ENCODE measurements at regions not wholly inside any gene's neighbourhood (a gene's known extent, or its start where the extent isn't known, plus 50 kb on each side); places are given as distances from the start of the nearest gene placed in this dataset.
A peak's percentile ranks its signal among the peaks of the same experiment; 100 is the strongest.

GRCh38 chr3:153572165-153572564 lies 410.1 kb downstream of the RAP2B start:
- H3K36me3 ChIP-seq (replicated peaks; ENCODE audit: insufficient read depth, low read depth): no peaks in the 10 kb centered on the region
- H3K79me2 ChIP-seq: no peaks in the 10 kb centered on the region
- H3K4me3 ChIP-seq: no peak overlapping the region
- peak overlapping the region; percentile 35 for H3K27ac ChIP-seq
- H3K9me3 ChIP-seq (ENCODE audit: low read depth): no peaks in the 10 kb centered on the region
- no peaks in the 10 kb centered on the region for H3K27me3 ChIP-seq
- TF ChIP-seq CTCF (IDR thresholded peaks at IDR 0.05; ENCODE audit: poor library complexity) (no peak), EZH2 (IDR thresholded peaks at IDR 0.05; ENCODE audit: borderline replicate concordance) (no peak), EZH2phosphoT487 (IDR thresholded peaks at IDR 0.05; ENCODE audit: low read depth, severe bottlenecking, unreplicated experiment) (no peak)
- no peak overlapping the region for H3K4me2 ChIP-seq
- DNase-seq (ENCODE audit: low spot score): no peak
- H4K20me1 ChIP-seq (ENCODE audit: insufficient read depth, poor library complexity, severe bottlenecking): no peaks in the 10 kb centered on the region
- 76% methylated on average over 3 of the region's 3 CpGs for WGBS (ENCODE audit: low lambda C conversion rate, missing lambda C conversion rate)
- H3K4me1 ChIP-seq (ENCODE audit: insufficient read depth): peaks cover 12% of the 10 kb centered on the region
- H2AFZ ChIP-seq: no peak overlapping the region
- no peaks in the 10 kb centered on the region for H3K9me2 ChIP-seq (replicated peaks; ENCODE audit: insufficient read depth)

- Histone ChIP-seq H3K9me3 (ENCODE audit: low read depth) (no peaks in the 10 kb centered on the region), H3K9me2 (replicated peaks; ENCODE audit: insufficient read depth) (no peaks in the 10 kb centered on the region), H4K20me1 (ENCODE audit: insufficient read depth, poor library complexity, severe bottlenecking) (no peaks in the 10 kb centered on the region), H3K27me3 (no peaks in the 10 kb centered on the region), H2AFZ (peak overlapping the region; percentile 6), H3K27ac (peak overlapping the region; percentile 35), H3K4me2 (peak overlapping the region; percentile 19), H3K4me3 (no peak overlapping the region), H3K79me2 (no peaks in the 10 kb centered on the region), H3K36me3 (replicated peaks; ENCODE audit: insufficient read depth, low read depth) (no peaks in the 10 kb centered on the region), H3K4me1 (ENCODE audit: insufficient read depth) (peaks cover 12% of the 10 kb centered on the region)
- WGBS (ENCODE audit: low lambda C conversion rate, missing lambda C conversion rate): 59% methylated on average over 2 of the region's 2 CpGs
- peak; percentile 31 for DNase-seq (ENCODE audit: low spot score)
- TF ChIP-seq EZH2 (IDR thresholded peaks at IDR 0.05; ENCODE audit: borderline replicate concordance) (no peak), CTCF (IDR thresholded peaks at IDR 0.05; ENCODE audit: poor library complexity) (no peak), EZH2phosphoT487 (IDR thresholded peaks at IDR 0.05; ENCODE audit: low read depth, severe bottlenecking, unreplicated experiment) (no peak)
Measured at GRCh38 chr3:153572654-153573053, 410.6 kb downstream of the RAP2B start.

- peak overlapping the region; percentile 4 for H3K4me2 ChIP-seq
- no peak overlapping the region for H3K4me3 ChIP-seq
- no peaks in the 10 kb centered on the region for H4K20me1 ChIP-seq (ENCODE audit: insufficient read depth, poor library complexity, severe bottlenecking)
- peaks cover 12% of the 10 kb centered on the region for H3K4me1 ChIP-seq (ENCODE audit: insufficient read depth)
- no peak overlapping the region for H3K27ac ChIP-seq
- no peaks in the 10 kb centered on the region for H3K79me2 ChIP-seq
- no peak for DNase-seq (ENCODE audit: low spot score)
- H3K36me3 ChIP-seq (replicated peaks; ENCODE audit: insufficient read depth, low read depth): no peaks in the 10 kb centered on the region
- H3K27me3 ChIP-seq: no peaks in the 10 kb centered on the region
- no peak overlapping the region for H2AFZ ChIP-seq
- H3K9me3 ChIP-seq (ENCODE audit: low read depth): no peaks in the 10 kb centered on the region
- 83% methylated on average over 2 of the region's 2 CpGs for WGBS (ENCODE audit: low lambda C conversion rate, missing lambda C conversion rate)
- no peak for TF ChIP-seq CTCF (IDR thresholded peaks at IDR 0.05; ENCODE audit: poor library complexity)
- H3K9me2 ChIP-seq (replicated peaks; ENCODE audit: insufficient read depth): no peaks in the 10 kb centered on the region
Measured at GRCh38 chr3:153573481-153573880, 411.5 kb downstream of the RAP2B start.

- Histone ChIP-seq H3K79me2 (no peaks in the 10 kb centered on the region), H3K9me2 (replicated peaks; ENCODE audit: insufficient read depth) (no peaks in the 10 kb centered on the region), H3K4me2 (no peak overlapping the region), H3K36me3 (replicated peaks; ENCODE audit: insufficient read depth, low read depth) (no peaks in the 10 kb centered on the region), H3K4me1 (ENCODE audit: insufficient read depth) (peaks cover 12% of the 10 kb centered on the region), H2AFZ (no peak overlapping the region), H4K20me1 (ENCODE audit: insufficient read depth, poor library complexity, severe bottlenecking) (no peaks in the 10 kb centered on the region), H3K4me3 (no peak overlapping the region), H3K27ac (no peak overlapping the region), H3K27me3 (no peaks in the 10 kb centered on the region), H3K9me3 (ENCODE audit: low read depth) (no peaks in the 10 kb centered on the region)
- no peak for DNase-seq (ENCODE audit: low spot score)
- 94% methylated on average over 2 of the region's 2 CpGs for WGBS (ENCODE audit: low lambda C conversion rate, missing lambda C conversion rate)
- TF ChIP-seq EZH2 (IDR thresholded peaks at IDR 0.05; ENCODE audit: borderline replicate concordance) (no peak), EZH2phosphoT487 (IDR thresholded peaks at IDR 0.05; ENCODE audit: low read depth, severe bottlenecking, unreplicated experiment) (no peak), CTCF (IDR thresholded peaks at IDR 0.05; ENCODE audit: poor library complexity) (no peak)
Measured at GRCh38 chr3:153574445-153574844, 412.4 kb downstream of the RAP2B start.
